GM23248 (cell line): ENCODE measurements at regions not wholly inside any gene's neighbourhood (a gene's known extent, or its start where the extent isn't known, plus 50 kb on each side); places are given as distances from the start of the nearest gene placed in this dataset.

ENCODE experiments used
- EZH2 ChIP-seq: fragments of 200-600 bp; sonication (generic); IDR thresholded peaks from 2 replicates; pipeline ENCODE4 v1.6.1; 2018; ENCODE audit warnings: antibody characterized with exemption, mild to moderate bottlenecking; ENCODE audit not compliant: insufficient read depth, poor library complexity, severe bottlenecking
- EZH2phosphoT487 ChIP-seq: fragments of 200-600 bp; sonication (generic); IDR thresholded peaks from 2 replicates; pipeline ENCODE4 v1.6.1; 2018; ENCODE audit warnings: antibody characterized with exemption, moderate library complexity, mild to moderate bottlenecking, low read depth; ENCODE audit not compliant: insufficient read depth

GRCh38 chr6:71067816-71068215 is 111.0 kb upstream of the B3GAT2 start:
- TF ChIP-seq EZH2 (no peak), EZH2phosphoT487 (no peak)
